HG03025 (cell line): ENCODE measurements at regions not wholly inside any gene's neighbourhood (a gene's known extent, or its start where the extent isn't known, plus 50 kb on each side); places are given as distances from the start of the nearest gene placed in this dataset.
"Not testable (repeated sequence)": the region's sequence is repeated elsewhere in the genome, so short reads cannot be mapped to it uniquely, and the experiment has no call there.

Experiments
- ATAC-seq: cut with Tn5 transposase; IDR thresholded peaks from one replicate; pipeline ENCODE4 v1.9.1; 2021; ENCODE audit warnings: mild to moderate bottlenecking, moderate library complexity; ENCODE audit not compliant: unreplicated experiment, low FRiP score

DNA sequence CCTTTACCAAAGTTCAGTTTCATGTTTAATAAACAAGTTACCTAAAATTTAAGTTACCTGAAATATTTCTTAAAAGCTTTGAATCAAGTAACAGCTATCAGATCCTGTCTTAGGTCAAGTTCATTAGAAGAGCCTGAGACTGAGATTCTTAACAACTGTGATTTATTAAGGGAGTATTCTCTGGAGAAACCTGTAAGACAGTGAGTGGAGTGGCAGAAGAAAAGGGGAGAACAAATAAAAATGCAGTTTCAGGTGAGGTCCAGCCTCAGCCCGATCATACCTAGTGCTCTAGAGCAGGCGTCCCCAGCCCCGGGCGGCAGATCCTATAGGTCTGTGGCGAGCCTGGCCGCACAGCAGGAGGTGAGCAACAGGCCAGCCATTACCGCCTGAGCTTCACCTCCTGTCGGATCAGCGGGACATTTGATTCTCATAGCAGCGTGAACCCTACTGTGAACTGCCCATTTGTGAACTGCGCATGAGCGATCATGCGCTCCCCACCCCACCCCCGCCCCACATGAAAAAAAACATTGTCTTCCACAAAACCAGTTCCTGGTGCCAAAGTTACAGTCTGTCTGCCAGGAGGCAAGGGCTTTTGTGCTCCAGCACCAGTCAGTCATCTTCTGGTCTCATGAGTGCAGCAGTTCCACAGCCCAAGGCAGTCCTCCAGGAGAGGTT, 59.2 kb upstream of the ADGRB3 start:
- ATAC-seq: no peak

DNA sequence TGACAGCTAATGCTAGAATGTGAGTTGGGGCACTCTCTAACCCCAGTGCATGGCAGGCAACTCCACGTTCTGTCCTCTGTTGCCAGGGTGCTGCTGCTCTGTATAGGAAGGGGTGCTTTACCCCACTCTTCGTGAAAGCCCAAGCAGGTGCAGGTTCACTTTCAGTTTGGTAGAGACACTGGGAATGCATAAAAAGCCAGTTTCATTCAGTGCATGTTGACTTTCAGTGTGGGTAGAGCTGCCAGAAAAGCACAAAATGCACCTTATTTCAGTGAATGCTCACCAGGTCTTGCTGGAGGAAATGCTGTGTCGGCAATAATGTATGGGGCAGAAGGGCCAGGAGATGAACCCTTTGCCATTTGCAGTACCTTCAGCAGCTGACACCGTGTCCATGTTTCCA, 62.1 kb upstream of the ADGRB3 start:
- peak; percentile 30 for ATAC-seq

DNA sequence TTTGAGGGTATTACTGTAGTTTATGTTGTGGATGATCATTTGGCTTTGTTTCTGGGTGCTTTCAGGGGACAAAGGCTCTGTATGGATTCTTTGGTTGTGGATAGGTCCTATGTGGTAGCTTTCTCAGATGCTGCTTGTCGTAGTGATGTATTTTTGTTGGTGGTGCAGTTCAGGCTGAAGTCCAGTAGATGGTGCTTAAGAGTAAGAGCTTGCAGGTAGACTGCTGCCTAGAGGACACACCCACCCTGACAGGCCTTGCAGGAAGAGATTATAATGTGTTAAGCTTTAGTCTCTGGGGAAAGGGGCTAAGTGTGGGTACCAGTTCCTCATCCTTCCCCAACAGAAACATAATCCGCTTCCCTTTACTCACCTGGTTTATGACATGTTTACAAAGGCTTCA, 62.6 kb upstream of the ADGRB3 start:
- ATAC-seq: peak; percentile 99

DNA sequence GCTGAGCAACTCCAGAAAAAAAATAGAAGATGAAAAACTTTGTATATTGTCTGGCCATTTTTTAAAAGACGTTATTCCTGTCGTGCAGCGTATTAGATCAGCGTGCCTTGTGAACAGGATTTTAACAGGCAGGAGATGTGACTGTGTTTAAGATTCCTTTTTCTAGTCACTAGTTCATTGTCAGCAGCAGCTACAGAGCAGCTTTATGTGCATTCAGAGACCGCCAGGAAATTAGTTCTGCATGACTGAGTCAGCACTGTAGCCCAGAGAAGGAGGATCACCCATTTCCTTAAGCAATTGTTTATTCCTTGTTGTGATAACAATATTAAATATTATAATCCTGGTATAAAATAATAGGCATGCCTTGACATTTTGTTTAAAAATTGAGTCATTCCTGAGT, 75.4 kb upstream of the ADGRB3 start:
- no peak for ATAC-seq

DNA sequence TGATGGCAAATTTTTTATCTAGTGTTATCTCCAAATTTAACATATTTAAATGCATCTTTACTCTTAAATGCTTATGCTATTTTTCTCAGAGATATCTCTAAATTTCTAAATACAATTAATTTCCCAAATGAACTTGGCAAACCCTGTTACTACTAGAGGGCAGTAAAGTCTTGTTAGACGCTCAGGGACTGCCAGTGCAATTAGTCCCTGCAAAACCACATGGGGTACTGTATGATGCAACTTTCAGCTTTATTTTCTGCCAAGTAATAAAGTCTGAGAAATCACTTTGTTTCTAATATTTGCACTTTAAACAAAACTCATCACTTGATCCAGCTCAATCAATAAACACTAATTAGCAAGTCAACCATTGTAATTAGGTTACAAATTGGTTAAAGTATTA, 76.0 kb upstream of the ADGRB3 start:
- ATAC-seq: no peak

DNA sequence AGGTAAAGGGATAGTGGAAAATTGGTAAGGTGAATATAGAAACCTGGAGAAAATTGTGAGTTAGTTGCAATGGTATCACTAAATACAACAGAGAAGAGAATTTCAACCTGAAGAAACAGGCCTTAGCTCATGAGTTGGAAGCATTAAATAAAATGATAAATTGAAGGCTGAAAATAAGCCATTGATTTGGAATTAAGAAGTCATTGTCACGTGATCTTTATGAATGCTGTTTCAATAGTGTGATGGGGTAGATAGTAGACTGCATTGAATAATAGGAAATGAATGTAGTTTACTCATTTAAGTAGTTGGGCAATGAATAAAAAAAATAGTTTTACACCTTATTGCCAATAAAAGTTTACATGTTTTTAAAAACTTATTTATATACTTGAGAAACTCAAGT, 88.5 kb upstream of the ADGRB3 start:
- no peak for ATAC-seq

DNA sequence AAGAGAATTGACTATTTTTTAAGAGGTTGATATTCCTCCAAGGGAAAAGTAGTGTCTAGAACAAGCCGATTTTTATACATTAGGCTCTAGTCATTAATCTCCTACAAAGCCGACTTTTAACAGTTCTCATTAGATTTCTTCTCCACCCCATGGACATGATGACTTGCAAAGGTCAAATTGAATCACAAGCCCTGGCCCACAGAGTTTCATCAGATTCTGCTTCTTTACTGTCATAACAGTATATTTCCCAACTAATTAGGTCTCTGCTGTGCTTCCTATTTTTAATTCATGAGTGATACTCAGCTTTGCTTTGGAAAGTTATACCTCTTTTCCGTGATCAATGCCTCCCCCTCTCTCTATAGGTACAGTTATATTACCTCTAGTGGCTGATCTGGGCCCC, 90.6 kb upstream of the ADGRB3 start:
- ATAC-seq: no peak

DNA sequence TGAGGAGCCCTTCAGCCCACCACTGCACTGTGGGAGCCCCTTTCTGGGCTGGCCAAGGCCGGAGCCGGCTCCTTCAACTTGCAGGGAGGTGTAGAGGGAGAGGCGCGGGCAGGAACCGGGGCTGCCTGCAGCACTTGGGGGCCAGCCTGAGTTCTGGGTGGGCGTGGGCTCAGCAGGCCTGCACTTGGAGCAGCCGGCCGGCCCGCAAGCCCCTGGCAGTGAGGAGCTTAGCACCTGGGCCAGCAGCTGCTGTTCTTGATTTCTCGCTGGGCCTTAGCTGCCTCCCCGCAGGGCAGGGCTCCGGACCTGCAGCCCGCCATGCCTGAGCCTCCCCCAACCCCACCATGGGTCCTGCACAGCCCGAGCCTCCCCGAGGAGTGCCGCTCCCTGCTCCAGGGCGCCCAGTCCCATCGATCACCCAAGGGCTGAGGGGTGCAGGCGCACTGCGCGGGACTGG, 101.7 kb upstream of the ADGRB3 start:
- ATAC-seq: no peak

DNA sequence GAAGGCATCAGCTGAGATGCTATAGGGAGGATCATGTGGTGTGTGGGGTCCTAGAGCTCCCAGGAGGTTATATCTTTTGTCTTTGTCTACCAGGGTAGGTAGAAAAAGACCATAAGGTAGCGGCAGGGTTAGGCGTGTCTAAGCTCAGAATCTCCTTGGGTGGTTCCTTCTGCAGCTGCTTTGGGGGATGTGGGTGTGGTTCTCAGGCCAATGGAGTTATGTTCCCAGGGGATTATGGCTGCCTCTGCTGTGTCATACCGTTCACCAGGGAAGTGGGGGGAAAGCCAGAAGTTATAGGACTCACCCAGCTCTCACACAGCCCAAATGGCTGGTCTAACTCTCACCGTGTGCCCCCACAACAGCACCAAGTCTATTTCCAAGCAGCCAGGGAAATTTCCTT, 107.4 kb upstream of the ADGRB3 start:
- ATAC-seq: no peak

DNA sequence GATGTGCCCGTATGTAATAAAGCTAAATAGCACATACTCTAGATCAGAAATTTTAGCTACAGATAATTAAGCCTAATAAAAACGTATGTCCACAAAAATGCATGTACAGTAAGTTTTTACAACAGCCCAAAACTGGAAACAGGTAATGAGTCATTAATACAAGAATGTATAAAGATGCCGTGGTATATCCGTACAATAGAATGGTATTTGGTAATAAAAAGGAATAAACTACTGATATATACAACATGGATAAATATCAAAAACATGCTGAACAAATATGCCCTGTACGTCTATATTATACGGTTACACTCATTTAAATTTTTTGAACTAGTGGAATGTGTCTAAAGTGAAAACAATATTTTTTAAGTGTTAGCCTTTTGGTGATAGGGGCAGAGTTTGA, 128.2 kb upstream of the ADGRB3 start:
- ATAC-seq: no peak

DNA sequence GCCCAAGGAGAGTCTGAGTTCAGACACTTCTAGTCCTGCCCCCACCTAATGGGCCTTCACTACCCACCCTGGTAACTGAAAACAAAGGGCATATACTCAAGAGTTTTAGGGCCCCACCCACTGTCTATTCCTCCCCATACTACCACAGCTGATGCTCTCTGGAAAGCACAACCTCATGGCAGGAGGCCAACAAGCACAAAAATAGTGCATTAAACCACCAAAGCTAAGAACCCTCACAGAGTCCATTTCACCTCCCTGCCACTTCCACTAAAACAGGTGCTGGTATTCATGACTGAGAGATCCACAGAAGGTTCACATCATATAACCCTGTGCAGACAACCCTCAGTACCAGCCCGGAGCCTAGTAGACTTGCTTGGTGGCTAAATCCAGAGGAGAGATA, 132.1 kb upstream of the ADGRB3 start:
- ATAC-seq: no peak

DNA sequence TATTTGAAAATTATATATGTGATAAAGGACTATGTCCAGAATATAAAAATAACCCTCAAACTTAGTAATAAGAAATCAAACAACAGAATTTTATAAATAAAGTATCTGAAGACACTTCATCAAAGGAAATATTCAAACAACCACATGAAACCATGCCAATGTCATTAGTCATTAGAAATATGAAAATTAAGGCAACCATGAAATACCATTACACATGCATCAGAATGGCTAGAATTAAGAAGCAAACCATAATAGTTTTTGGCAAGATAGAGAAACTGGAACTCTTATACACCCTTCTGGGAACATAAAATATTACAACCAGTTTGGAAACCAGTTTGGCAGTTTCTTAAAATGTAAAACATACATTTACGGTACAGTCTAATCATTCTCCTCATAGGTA, 137.2 kb upstream of the ADGRB3 start:
- no peak for ATAC-seq

DNA sequence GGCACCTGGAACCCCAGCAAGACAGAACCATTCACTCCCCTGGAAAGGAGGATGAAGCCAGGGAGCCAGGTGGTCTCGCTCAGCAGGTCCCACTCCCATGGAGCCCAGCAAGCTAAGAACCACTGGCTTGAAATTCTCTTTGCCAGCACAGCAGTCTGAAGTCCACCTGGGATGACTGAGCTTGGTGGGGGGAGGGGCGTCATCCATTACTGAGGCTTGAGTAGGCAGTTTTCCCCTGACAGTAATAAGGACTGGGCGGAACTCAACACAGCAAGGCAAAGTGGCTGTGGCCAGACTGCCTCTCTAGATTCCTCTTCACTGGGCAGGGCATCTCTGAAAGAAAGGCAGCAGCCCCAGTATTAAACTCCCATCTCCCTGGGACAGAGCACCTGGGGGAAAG, 140.2 kb upstream of the ADGRB3 start:
- not testable (repeated sequence) for ATAC-seq

DNA sequence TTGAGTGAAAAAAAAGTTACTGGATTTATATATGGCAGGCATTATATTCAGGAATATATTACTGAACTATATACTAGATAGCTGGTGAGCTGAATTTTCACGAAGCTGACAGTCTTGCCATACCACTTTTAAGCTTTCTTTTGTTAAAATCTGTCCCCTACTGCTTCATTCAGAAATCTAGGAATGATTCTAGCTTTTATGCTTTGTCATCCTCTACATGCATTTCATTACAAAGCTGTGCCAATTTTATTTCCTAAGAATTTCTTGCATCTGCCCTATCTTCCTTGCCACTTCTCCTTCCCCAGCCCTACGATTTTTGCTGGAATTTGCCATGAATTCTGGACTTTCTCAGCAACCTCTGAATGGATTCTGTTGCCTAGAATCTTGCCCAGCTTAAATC, 158.5 kb upstream of the ADGRB3 start:
- no peak for ATAC-seq

DNA sequence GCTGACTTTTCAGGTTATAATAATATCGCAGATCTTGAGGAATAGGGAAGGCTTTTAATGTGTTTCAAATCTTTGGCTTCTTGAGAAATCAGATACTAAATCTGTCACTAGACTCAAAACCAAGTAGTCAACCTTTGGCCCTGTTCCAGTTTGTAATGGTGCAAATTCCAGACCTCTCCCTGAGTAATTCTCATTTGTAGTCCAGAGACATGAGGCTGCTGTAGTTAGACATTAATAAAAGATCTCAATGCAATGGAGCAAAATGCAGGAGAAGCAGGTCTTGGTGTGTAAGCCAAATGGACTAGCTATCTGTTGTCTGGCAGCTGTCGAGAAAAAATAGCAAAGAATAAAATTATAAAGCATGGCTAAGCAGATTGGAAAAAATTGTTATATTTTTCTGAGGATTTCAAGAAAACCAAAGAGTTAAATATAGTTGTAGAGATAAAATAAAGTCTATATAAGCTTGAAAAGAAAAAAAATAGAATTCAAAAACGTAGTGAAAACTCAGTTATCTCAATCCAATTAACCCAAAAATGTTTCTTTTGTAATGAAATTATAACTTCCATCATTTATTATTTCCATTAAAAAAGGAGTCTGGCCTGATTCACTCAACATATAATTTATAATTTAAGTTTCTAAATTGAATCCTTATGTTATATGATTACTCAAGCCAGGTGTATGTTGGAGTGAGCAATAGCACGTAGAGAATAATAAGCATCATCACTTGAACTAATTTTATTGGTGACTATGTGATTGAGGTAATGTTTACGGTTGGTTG, 161.5 kb upstream of the ADGRB3 start:
- no peak for ATAC-seq

DNA sequence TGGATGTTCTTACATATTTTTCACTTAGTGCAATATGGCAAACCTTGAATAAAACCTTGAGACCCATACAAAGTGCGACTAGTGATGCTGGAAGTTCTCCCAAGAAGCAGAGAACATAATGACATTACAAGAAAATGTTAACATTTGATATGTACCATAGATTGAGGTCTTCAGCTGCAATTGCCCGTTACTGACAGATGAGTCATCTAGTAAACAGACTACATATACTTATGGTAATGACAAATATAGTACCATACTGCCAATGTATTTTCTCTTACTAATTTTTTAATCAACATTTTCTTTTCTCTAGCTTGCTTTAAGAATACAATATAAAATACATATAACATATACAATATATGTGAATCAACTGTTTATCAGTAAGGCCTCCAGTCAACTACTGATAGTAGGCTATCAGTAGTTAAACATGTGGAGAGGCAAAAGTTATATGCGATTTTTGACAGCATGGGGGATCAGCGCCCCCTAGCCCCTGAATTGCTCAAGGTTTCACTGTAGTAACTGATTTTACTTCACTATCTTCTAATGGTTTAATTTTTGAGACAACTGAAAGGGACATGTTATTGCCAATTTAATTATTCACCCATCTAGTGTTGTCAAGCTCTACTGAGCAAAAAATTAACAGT, 166.7 kb upstream of the ADGRB3 start:
- no peak for ATAC-seq

DNA sequence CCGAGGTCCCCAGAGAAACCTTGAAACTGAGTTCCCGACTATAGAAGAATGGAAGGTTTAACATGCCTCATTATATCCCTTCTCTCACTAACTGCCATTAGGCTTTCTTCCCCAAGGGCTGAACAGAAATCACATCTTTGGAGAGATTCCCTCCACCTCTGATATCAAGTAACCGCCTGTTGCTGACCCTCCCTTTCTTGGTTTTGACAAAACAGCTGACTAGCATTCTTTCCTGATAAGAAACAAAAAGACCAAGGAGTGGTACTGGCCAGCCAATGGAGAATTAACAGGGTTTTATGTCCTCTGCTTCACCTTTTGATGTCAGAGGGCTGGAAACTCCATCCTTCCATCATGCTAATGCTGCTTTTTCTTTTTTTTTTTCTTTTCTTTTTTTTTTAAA, 176.6 kb upstream of the ADGRB3 start:
- ATAC-seq: no peak

DNA sequence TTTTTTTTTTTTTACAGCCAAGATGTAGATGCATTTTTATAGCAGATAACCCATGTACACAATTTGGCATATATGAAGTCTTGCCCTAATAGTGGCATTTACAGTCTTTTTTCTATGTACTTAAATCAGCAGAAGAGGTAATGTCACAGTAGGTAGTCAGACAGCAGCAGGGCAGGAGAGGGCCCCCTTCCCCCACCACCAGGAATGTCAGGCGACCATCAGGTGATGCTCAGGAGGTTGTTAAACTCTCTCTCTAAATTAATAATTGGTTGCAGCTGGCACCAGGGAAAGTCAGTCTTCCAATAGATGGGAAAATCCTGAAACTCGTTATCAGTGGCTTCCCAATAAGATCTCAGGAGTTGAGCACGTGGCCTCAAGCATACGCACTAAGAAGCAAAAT, 188.0 kb upstream of the ADGRB3 start:
- ATAC-seq: no peak

DNA sequence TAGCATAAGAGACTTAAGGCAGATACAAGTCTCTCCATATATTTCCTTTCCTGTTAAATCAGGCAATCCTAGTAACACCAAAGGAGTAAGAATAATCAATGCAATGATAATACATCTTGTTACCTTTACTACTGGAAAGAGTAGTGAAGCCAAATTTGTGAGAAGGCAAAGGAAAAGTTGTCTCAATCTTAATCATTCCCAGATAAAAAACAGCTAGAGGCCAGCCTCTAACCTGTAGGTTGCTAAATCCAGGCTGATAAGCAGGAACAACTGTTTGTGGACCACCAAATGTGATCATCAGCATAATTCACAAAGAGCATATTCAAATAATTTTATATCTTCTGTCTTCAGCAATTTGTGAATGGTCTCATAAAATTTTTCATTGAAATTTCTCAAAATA, 189.2 kb upstream of the ADGRB3 start:
- no peak for ATAC-seq

DNA sequence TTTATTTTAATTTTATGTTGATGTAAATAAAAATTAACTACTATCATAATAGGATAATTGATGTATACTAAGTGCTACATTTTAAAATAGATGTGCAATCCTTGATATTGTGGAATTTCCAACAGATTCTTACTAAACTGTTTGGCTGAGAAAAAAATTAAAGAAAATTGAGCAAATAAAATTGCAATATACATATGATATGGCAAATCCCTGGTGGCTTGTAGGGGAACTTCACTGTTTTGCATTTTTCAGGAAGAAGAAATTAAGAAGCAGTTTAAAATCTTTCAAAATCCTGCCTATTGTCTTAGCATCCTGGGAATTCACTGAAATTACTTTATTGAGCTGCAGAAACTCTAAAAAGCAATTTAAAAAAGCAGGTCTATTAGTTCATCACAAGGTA, 191.4 kb upstream of the ADGRB3 start:
- ATAC-seq: no peak

DNA sequence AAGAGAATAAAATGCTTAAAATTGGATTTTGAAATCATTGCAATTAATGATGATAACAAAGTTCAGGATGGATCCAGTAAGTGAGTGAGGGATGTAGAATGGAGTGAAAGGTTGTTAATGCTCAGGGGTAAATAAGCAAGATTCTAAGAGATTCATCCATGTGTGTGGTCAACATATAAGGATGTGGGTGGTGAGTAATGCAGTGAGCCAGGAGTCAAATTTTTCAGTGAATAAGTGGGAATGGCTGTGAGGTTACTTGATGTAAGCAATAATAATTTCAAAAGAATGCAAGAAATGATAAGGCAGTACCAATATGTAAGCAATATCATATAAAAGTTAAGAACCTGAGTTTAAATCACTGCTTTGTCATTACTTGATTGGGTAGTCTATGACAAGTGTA, 207.5 kb upstream of the ADGRB3 start:
- no peak for ATAC-seq

DNA sequence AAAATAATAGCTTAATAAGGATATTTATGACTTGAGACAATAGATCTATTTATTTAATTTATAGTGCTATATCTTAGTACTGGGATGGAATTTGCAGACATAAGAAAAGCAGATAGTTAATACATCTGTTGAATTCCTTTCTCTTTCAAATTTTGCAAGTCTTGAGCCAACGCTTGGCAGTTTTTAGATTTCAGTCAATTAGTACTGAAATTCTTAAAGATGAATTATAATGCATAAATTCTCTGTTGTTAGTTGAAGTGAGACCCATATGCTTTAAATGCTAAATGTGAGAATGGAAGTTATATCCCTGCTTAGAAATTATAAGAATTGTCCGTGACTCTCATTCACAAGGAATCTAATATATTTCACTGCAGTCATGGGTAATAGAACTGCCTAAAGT, 225.1 kb upstream of the ADGRB3 start:
- no peak for ATAC-seq
